HPDE6-E6E7 (cell line): ENCODE measurements at regions not wholly inside any gene's neighbourhood (a gene's known extent, or its start where the extent isn't known, plus 50 kb on each side); places are given as distances from the start of the nearest gene placed in this dataset.

ENCODE experiments used
- DNase-seq: peaks from one replicate; pipeline ENCODE4 v3.0.0; 2011; ENCODE audit warnings: missing footprints; ENCODE audit errors: extremely low spot score

GRCh38 chr12:30437616-30438015 is 258.1 kb downstream of the IPO8 start:
- no peak for DNase-seq

GRCh38 chr12:30437044-30437443 is 258.6 kb downstream of the IPO8 start:
- no peak for DNase-seq

- DNase-seq: no peak
These were observed 267.6 kb downstream of the IPO8 start for GRCh38 chr12:30428098-30428497.

GRCh38 chr12:30427555-30427954 is 268.1 kb downstream of the IPO8 start:
- no peak for DNase-seq

- DNase-seq: no peak
These were observed 270.2 kb downstream of the IPO8 start for GRCh38 chr12:30425445-30425844.

- DNase-seq: no peak
These were observed 272.3 kb downstream of the IPO8 start for GRCh38 chr12:30423330-30423729.

- DNase-seq: no peak
These were observed 272.8 kb downstream of the IPO8 start for GRCh38 chr12:30422844-30423243.

- no peak for DNase-seq
These were observed 275.1 kb downstream of the IPO8 start for GRCh38 chr12:30420561-30420960.

GRCh38 chr12:30417697-30418231 is 277.9 kb downstream of the IPO8 start:
- DNase-seq: peak; percentile 81

- DNase-seq: peak; percentile 10
These were observed 279.0 kb downstream of the IPO8 start for GRCh38 chr12:30416631-30417030.

- no peak for DNase-seq
These were observed 279.9 kb downstream of the IPO8 start for GRCh38 chr12:30415777-30416176.

GRCh38 chr12:30414507-30414906 is 281.2 kb downstream of the IPO8 start:
- DNase-seq: no peak

- no peak for DNase-seq
These were observed 295.3 kb downstream of the IPO8 start for GRCh38 chr12:30400349-30400748.

- DNase-seq: no peak
These were observed 295.8 kb downstream of the IPO8 start for GRCh38 chr12:30399859-30400258.

GRCh38 chr12:30396576-30396975 is 299.1 kb downstream of the IPO8 start:
- no peak for DNase-seq

GRCh38 chr12:30395190-30395589 is 300.5 kb downstream of the IPO8 start:
- no peak for DNase-seq

GRCh38 chr12:30391766-30392366 is 303.8 kb downstream of the IPO8 start:
- DNase-seq: no peak

GRCh38 chr12:30385706-30386105 is 310.0 kb downstream of the IPO8 start:
- no peak for DNase-seq

- DNase-seq: no peak
These were observed 310.7 kb downstream of the IPO8 start for GRCh38 chr12:30384976-30385375.

GRCh38 chr12:30378307-30378706 is 317.4 kb downstream of the IPO8 start:
- no peak for DNase-seq

GRCh38 chr12:30364822-30365221 is 330.8 kb downstream of the IPO8 start:
- DNase-seq: no peak

- no peak for DNase-seq
These were observed 334.5 kb downstream of the IPO8 start for GRCh38 chr12:30361145-30361544.

- no peak for DNase-seq
These were observed 337.0 kb downstream of the IPO8 start for GRCh38 chr12:30358671-30359070.
